ENCODE measurements at regions not wholly inside any gene's neighbourhood (a gene's known extent, or its start where the extent isn't known, plus 50 kb on each side); places are given as distances from the start of the nearest gene placed in this dataset.

DNA sequence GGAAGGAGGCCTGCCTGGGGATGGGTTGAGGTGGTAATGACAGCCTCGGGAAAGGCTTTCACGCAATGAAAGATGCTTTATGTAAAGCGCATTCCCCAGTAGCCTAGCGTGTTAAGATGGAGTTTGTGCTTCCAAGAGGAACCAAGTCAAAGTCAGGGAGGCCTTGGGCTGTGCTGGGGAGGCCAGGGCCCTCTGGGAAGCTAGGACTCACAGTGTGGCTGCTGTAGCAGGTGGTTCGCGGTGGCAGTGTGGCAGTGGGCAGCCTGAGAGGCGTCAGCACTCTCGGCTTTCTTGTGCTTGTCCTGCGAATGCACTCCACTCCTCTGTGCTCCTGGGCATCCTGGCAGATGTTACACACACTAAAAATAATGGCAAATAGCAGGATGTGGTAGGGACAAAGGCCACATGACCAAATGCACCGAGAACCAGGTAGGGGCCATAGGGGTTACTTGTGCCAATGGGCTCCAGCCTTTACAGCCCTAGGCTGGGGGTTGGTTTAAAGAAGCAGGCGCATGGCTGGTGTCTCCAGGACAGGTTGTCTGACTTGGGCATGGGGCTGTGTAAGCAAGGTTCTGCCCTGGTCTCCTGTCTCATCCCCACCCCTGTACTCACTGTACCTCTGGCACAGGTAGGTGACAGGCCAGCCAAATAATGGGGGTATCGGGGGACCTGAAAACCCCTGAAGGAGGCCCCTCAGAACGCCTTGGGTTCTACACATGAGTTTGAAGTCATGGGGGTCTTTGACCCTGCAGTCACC lies 154.4 kb upstream of the TWIST2 start:
- no peak overlapping the region for H3K4me3 ChIP-seq (ENCODE audit: low read depth in 2 of 2, low read length in 2 of 2)
- H3K27ac ChIP-seq (ENCODE audit: low read length), result no peak overlapping the region
- DNase-seq (ENCODE audit: low read depth, low spot score), result no peak
- BruUV-seq (replicated peaks), result no TSS peak
- H3K27me3 ChIP-seq (ENCODE audit: control insufficient read depth, insufficient read depth, low read length), result no peaks in the 10 kb centered on the region
- H3K4me1 ChIP-seq (ENCODE audit: control insufficient read depth, insufficient read depth, low read length), result no peaks in the 10 kb centered on the region
- no peaks in the 10 kb centered on the region for H3K36me3 ChIP-seq (ENCODE audit: control insufficient read depth, insufficient read depth, low read length)
- POLR2A ChIA-PET, result no interaction called here
- ATAC-seq, result no peak
- in situ Hi-C loops (cut with HindIII; ENCODE audit: low pct_unique_long_range_greater_than_20kb, low sequenced_read_pairs) (no loop called here), intact Hi-C loops (cut with micrococcal nuclease; ENCODE audit: unreplicated experiment) (no loop called here)
- CTCF ChIA-PET, result no interaction called here
- no peak for TF ChIP-seq TCF7L2 (IDR thresholded peaks at IDR 0.05; ENCODE audit: low read depth, low read length)
- TF ChIP-seq, protein P1, sequence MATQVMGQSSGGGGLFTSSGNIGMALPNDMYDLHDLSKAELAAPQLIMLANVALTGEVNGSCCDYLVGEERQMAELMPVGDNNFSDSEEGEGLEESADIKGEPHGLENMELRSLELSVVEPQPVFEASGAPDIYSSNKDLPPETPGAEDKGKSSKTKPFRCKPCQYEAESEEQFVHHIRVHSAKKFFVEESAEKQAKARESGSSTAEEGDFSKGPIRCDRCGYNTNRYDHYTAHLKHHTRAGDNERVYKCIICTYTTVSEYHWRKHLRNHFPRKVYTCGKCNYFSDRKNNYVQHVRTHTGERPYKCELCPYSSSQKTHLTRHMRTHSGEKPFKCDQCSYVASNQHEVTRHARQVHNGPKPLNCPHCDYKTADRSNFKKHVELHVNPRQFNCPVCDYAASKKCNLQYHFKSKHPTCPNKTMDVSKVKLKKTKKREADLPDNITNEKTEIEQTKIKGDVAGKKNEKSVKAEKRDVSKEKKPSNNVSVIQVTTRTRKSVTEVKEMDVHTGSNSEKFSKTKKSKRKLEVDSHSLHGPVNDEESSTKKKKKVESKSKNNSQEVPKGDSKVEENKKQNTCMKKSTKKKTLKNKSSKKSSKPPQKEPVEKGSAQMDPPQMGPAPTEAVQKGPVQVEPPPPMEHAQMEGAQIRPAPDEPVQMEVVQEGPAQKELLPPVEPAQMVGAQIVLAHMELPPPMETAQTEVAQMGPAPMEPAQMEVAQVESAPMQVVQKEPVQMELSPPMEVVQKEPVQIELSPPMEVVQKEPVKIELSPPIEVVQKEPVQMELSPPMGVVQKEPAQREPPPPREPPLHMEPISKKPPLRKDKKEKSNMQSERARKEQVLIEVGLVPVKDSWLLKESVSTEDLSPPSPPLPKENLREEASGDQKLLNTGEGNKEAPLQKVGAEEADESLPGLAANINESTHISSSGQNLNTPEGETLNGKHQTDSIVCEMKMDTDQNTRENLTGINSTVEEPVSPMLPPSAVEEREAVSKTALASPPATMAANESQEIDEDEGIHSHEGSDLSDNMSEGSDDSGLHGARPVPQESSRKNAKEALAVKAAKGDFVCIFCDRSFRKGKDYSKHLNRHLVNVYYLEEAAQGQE (IDR thresholded peaks at IDR 0.05; ENCODE audit: insufficient read depth in 1 of 2, low read depth in 2 of 2, low read length in 1 of 2), result no peak
- TF ChIP-seq SIN3A (IDR thresholded peaks at IDR 0.05; ENCODE audit: borderline replicate concordance, insufficient read depth, low read depth, low read length), result no peak
- no peak for TF ChIP-seq POLR2AphosphoS5 (IDR thresholded peaks at IDR 0.05; ENCODE audit: low read depth, low read length)
- TF ChIP-seq, protein P2, sequence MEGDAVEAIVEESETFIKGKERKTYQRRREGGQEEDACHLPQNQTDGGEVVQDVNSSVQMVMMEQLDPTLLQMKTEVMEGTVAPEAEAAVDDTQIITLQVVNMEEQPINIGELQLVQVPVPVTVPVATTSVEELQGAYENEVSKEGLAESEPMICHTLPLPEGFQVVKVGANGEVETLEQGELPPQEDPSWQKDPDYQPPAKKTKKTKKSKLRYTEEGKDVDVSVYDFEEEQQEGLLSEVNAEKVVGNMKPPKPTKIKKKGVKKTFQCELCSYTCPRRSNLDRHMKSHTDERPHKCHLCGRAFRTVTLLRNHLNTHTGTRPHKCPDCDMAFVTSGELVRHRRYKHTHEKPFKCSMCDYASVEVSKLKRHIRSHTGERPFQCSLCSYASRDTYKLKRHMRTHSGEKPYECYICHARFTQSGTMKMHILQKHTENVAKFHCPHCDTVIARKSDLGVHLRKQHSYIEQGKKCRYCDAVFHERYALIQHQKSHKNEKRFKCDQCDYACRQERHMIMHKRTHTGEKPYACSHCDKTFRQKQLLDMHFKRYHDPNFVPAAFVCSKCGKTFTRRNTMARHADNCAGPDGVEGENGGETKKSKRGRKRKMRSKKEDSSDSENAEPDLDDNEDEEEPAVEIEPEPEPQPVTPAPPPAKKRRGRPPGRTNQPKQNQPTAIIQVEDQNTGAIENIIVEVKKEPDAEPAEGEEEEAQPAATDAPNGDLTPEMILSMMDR (IDR thresholded peaks at IDR 0.05), result no peak
- no peaks in the 10 kb centered on the region for H3K9me3 ChIP-seq (ENCODE audit: control insufficient read depth, insufficient read depth, low read depth, low read length)

DNA sequence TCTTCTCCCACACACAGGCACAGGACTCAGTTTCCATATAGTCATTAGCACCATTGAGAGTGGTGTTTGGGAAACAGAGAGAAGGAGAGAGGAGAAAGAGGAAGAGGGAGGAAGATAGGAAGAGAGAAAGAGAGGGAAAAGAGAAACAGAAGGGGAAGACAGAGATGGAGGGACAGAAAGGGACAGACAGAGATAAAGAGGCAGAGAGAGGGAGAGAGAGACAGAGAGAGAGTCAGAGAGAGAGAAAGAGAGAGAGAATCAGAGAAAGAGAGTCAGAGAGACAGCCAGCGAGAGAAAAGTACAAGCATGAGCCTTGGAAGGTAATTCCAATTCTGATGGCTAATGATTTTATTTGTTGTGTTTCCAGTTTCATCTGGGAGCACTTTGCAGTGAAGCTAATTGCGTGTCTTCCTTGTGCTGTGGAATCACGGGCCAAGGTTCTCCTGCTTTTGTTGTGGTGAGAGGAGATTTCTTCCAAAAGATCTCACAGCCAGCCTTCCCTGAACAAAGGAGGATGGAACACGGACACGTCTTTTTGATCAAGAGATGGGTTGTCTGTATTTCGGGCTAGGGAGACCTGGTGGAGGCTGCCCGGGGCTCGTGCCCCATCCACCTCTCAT lies 153.6 kb upstream of the TWIST2 start:
- in situ Hi-C loops (cut with HindIII; ENCODE audit: low pct_unique_long_range_greater_than_20kb, low sequenced_read_pairs), result no loop called here
- H3K36me3 ChIP-seq (ENCODE audit: control insufficient read depth, insufficient read depth, low read length), result no peaks in the 10 kb centered on the region
- H3K4me3 ChIP-seq (ENCODE audit: low read depth in 2 of 2, low read length in 2 of 2), result no peak overlapping the region
- ATAC-seq (no peak), DNase-seq (ENCODE audit: low read depth, low spot score) (no peak)
- POLR2A ChIA-PET, result no interaction called here
- H3K27ac ChIP-seq (ENCODE audit: low read length), result no peak overlapping the region
- intact Hi-C loops (cut with micrococcal nuclease; ENCODE audit: unreplicated experiment), result no loop called here
- no peaks in the 10 kb centered on the region for H3K27me3 ChIP-seq (ENCODE audit: control insufficient read depth, insufficient read depth, low read length)
- BruUV-seq (replicated peaks), result no TSS peak
- no peaks in the 10 kb centered on the region for H3K9me3 ChIP-seq (ENCODE audit: control insufficient read depth, insufficient read depth, low read depth, low read length)
- TF ChIP-seq, protein P1 (IDR thresholded peaks at IDR 0.05; ENCODE audit: insufficient read depth in 1 of 2, low read depth in 2 of 2, low read length in 1 of 2), result no peak
- no peak for TF ChIP-seq TCF7L2 (IDR thresholded peaks at IDR 0.05; ENCODE audit: low read depth, low read length)
- TF ChIP-seq SIN3A (IDR thresholded peaks at IDR 0.05; ENCODE audit: borderline replicate concordance, insufficient read depth, low read depth, low read length), result no peak
- TF ChIP-seq, protein P2 (IDR thresholded peaks at IDR 0.05), result no peak
- TF ChIP-seq POLR2AphosphoS5 (IDR thresholded peaks at IDR 0.05; ENCODE audit: low read depth, low read length), result no peak
- CTCF ChIA-PET, result no interaction called here
- no peaks in the 10 kb centered on the region for H3K4me1 ChIP-seq (ENCODE audit: control insufficient read depth, insufficient read depth, low read length)
